ENCODE measurements at regions not wholly inside any gene's neighbourhood (a gene's known extent, or its start where the extent isn't known, plus 50 kb on each side); places are given as distances from the start of the nearest gene placed in this dataset.

GRCh38 chr6:82690283-82690682 lies 326.7 kb downstream of the TPBG start:
- TF ChIP-seq HMGXB4 (CRISPR knock-in tag; IDR thresholded peaks at IDR 0.05; ENCODE audit: borderline replicate concordance) (no peak), E2F6 (IDR thresholded peaks at IDR 0.05; ENCODE audit: borderline replicate concordance, low read depth) (no peak), MAX (IDR thresholded peaks at IDR 0.05) (no peak), KDM5A (IDR thresholded peaks at IDR 0.05) (no peak), CTCF (IDR thresholded peaks at IDR 0.05) (no peak), ZFP36 (IDR thresholded peaks at IDR 0.05; ENCODE audit: borderline replicate concordance, partially characterized antibody) (no peak), EP300 (IDR thresholded peaks at IDR 0.05) (no peak), HDAC2 (IDR thresholded peaks at IDR 0.05) (no peak)
